HG03175 (cell line): ENCODE measurements at regions not wholly inside any gene's neighbourhood (a gene's known extent, or its start where the extent isn't known, plus 50 kb on each side); places are given as distances from the start of the nearest gene placed in this dataset.
"Not testable (repeated sequence)": the region's sequence is repeated elsewhere in the genome, so short reads cannot be mapped to it uniquely, and the experiment has no call there.

Source experiments
- ATAC-seq: cut with Tn5 transposase; IDR thresholded peaks from one replicate; pipeline ENCODE4 v1.9.1; 2021; ENCODE audit warnings: mild to moderate bottlenecking, moderate library complexity; ENCODE audit not compliant: unreplicated experiment

GRCh38 chr16:14384745-14385144 is 245.3 kb downstream of the PARN start:
- ATAC-seq, result no peak

DNA sequence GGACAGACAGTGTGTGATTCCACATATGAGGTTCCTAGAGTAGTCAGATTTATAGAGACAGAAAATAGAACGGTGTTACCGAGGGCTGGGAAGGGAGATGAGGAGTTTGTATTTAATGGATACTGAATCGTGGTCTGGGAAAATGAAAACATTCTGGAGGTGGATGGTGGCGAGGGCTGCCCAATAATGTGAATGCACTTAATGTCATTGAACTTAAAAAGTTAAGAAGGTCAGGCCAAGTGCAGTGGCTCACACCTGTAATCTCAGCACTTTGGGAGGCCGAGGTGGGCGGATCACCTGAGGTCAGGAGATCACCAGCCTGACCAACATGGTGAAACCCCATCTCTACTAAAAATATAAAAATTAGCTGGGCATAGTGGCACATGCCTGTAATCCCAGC is 246.2 kb downstream of the PARN start:
- not testable (repeated sequence) for ATAC-seq

DNA sequence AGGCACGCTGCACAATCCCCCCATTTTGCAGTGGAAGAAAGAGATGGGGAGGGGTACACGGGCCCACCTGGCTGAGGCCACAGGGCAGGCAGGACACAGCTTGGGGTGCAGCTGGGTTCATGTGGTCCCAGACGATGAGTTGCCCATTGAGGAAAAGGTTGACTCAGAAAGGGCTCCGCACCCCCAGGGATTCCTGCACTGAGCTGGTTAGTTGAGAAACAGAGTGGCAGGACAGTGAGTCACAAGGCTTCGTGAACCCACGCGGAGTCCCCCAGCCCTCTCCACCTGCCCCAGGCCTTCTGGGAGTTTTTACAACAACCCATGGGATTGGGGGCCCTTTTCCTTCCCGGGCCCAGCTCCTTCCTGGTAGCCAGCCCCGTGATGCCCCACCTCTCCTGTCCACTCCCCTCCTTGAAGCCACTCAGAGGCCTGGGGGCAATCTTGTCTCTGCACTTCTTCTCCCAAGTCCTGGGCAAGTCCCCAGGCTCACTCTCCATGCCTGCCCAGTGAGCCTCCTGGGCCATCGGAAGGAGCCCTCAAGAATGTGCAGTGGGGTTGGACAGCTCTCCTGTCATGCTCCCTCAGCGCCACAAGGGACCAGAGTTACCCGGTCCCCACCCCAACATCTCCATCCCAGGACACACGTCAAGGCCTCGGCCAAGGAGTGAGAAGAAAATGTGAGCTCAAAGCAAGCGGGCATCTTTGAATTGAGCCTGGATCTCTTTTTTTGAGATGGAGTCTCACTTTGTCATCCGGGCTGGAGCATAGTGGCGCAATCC is 251.2 kb downstream of the PARN start:
- no peak for ATAC-seq

DNA sequence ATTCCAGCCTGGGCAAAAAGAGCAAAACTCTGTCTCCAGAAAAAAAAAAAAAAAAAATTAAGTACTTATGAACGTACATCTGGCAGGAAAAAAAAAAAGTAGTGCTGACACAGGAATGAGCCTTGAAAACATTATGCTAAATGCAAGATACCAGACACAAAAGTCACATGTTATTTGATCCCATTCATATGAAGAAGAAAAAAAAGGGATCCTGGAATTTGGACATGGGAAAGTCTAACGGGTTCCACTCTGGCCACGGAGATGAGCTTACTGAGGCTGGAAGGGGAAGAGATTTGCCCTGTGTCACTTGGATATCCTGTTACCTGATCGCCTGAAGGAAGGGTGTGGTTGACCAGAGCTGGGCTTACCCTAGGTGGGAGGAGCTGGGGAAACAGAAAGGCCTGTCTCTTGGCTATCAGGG is 251.9 kb downstream of the PARN start:
- no peak for ATAC-seq

- no peak for ATAC-seq
Observed at GRCh38 chr16:14377326-14377725, 252.7 kb downstream of the PARN start.

GRCh38 chr16:14375132-14375491 is 254.9 kb downstream of the PARN start:
- no peak for ATAC-seq

DNA sequence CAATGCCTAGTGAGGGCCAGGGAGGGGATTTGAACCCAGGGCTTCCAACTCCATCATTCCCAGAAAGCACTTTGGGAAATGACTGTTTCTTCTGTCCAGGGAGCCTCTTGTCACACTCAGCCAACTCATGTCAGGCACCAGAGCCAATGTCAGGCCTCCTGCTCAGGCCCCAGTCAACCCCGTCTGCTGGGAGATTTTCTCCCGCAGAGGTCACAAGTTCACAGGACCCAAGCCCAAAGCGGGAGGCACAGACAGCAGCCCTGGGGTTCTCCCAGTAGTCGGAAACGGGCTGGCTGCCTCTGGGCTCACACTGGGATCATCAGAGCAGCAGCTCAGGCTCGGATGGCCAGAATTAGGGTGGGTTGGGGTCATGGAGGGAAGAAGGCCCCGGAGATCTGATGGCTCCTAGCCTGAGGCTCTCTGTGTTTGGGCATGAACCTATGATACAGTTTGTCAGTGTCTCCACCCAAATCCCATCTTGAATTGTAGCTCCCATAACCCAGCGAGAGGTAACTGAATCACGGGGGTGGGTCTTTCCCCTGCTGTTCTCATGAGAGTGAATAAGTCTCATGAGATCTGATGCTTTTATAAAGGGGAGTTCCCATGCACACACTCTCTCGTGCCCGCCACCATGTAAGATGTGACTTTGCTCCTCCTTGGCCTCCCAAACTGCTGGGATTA is 255.5 kb downstream of the PARN start:
- no peak for ATAC-seq

DNA sequence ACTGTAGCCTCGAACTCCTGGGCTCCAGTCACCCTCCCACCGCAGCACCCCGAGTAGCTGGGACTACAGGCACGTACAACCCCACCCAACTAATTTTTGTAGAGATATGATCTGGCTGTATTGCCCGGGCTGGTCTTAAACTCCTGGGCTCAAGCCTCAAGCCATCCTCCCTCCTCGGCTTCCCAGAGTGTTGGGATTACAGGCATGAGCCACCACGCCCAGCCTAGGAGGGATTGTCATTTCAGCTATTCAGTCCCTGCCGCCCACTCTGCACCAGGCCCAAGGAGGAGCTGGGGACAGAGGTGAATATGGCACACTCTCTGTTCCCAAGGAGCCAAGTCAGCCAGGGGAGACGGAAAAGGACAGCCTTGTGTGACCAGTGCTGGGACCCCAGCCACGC is 256.2 kb downstream of the PARN start:
- no peak for ATAC-seq

DNA sequence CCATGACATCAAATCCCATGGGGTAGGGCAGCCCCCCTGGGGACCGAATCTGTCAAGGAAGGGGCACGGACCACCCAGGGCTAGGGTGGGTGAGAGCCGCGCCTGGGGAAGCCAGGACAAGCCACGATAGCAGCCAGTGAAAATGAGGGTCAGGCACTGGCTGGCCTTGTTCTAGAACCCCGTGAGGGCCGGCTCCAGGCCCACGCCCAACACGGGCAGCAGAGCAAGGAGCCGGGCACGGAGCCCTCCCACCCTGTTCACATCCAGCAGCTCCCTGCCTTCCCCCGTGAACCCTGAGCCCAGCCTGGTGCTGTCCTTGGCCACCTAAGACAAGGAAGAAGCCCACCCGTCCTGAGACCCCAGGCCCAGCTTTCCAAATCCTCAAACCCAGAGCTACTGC is 256.7 kb downstream of the PARN start:
- no peak for ATAC-seq

DNA sequence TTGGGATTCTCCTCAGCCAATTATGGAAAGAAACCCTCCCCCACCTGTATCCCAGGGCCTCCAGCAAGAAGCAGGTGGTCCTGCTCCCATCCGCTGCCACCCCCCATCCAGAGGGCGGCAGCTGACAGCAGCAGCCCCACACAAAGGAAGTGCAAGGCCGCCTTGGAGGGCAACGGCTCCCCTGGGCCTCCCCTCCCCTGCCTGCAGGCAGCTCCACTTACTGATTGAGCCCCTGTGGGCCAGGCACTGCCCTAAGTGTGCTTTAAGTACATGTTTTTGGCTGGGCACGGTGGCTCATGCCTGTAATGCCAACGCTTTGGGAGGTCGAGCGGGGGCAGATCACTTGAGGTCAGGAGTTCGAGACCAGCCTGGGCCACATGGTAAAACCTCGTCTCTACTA is 257.6 kb downstream of the PARN start:
- no peak for ATAC-seq

GRCh38 chr16:14371778-14372431 is 258.2 kb downstream of the PARN start:
- no peak for ATAC-seq

GRCh38 chr16:14370736-14371234 is 259.3 kb downstream of the PARN start:
- ATAC-seq, result no peak

GRCh38 chr16:14369734-14370598 is 260.1 kb downstream of the PARN start:
- no peak for ATAC-seq

GRCh38 chr16:14368399-14368798 is 261.7 kb downstream of the PARN start:
- no peak for ATAC-seq

DNA sequence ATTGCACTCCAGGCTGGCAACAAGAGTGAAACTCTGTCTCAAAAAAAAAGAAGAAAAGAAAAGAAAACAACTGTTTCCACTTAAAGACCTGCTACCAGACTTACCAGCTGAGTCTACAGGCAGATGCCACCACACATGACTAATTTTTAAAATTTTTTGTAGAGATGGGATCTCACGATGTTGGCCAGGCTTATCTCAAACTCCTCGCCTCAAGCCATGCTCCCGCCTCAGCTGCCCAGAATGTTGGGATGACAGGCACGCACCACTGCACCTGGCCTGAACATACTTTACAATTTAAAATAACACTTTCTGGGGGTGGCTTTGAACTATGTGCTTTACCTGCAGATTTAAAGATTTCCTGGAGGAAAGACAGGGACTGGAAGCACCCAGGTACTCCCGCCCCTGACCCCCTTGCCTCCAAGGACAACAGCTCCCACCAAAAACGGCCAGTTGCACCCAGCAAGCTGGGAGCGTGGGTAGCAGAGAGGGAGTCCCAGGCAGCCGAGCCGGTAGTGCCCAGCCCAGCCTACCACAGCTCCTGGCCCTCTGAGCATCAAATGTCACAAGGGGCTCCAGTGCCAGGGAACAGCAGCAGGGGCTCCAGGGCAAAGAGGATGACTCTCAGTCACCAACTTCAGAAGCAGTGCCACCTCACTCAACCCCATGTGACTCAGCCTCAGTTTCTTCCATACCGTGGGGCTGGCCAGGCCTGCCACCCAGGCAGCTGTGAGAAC is 262.9 kb downstream of the PARN start:
- ATAC-seq, result no peak

GRCh38 chr16:14366447-14366846 is 263.6 kb downstream of the PARN start:
- no peak for ATAC-seq

- no peak for ATAC-seq
Observed at GRCh38 chr16:14365200-14365851, 264.7 kb downstream of the PARN start.

DNA sequence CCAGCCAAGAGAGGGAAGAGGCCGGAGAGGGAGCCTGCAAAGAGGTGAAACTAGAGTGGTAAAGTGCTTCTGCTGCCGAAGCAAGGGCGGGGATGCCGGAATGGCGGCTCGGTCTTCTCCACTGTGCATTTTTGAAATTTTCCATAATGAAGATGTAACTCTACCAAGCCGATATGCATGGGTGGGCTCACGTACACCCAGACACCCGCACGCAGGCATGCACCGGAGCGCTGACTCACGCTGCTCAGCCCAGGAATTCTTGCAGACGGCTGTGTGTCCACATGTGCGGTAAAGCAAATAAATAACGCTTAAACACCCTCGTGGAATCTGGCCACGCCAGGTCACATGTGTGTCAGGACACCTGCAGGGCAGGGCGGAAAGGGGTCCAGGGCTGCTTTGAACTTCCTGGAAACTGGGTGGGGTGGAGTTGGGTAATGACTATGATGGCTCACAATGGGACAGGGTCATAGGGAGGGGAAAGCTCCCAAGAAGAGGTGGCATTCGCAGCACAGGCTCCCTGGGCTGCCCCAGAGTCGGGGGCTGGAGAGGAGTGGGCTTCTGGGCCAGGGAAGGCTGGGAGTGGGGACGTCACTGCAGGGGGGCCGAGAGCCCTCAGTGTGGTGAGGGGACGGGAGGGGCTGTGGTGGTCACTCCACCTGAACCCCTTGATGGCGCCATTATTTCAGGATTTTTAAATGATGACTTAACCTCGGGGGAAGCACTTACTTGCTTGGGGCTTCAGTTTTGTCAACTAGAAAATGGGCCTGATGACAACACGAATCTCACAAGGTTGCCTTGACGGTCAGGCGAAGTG is 265.5 kb downstream of the PARN start:
- no peak for ATAC-seq

DNA sequence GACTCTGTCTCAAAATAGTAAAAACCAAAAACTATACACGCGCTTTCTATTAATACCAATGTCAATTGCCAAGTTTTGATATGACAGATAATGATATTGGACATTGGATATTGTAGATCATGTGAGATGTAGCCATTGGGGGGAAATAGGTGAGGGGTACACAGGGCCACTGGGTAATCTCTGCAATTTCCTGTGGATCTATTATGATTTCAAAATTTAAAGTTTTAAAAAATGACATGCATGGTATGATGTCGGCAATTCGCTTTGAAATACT is 266.0 kb downstream of the PARN start:
- ATAC-seq, result no peak
